ENCODE measurements at regions not wholly inside any gene's neighbourhood (a gene's known extent, or its start where the extent isn't known, plus 50 kb on each side); places are given as distances from the start of the nearest gene placed in this dataset.

DNA sequence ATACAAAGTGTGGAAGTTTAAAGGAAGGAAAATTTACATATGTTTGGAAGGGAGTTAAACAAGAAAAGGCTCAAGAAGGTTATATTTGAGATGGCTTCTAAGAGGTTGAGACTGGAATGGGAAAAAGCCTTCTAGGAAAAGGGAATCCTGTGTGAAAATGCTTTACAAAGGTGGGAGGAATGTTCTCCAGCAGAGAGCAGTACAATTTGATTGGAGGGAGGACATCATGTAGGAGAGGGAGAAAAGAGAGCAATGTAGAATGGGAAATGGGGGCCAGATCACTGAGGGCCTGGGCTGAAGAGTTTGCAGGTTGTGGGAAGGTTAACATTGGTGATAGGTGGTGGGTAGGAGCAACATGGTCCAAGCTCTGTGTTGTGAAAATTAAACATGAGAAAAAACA is 366.9 kb downstream of the XPNPEP1 start:
- H3K4me1 ChIP-seq (replicated peaks in 1 of 4; ENCODE audit: control insufficient read depth in 3 of 4, insufficient read depth in 4 of 4, low read length in 3 of 4): no peaks in the 10 kb centered on the region
- no peak overlapping the region for H3K4me3 ChIP-seq (ENCODE audit: extremely low read depth in 1 of 4, insufficient read depth in 2 of 4, low read depth in 3 of 4, low read length in 4 of 4)
- no peaks in the 10 kb centered on the region for H3K27me3 ChIP-seq (replicated peaks in 1 of 4; ENCODE audit: control insufficient read depth in 3 of 4, extremely low read depth in 1 of 4, insufficient read depth in 3 of 4, low read length in 3 of 4)
- H2BK120ac ChIP-seq (replicated peaks; ENCODE audit: low read depth, low read length): no peak overlapping the region
- H3K23me2 ChIP-seq (ENCODE audit: low read depth, low read length): no peaks in the 10 kb centered on the region
- no peak overlapping the region for H2BK20ac ChIP-seq (ENCODE audit: low read length)
- H3K4me2 ChIP-seq (ENCODE audit: insufficient read depth in 1 of 2, low read depth in 2 of 2, low read length in 2 of 2): no peak overlapping the region
- no peak for TF ChIP-seq EZH2 (IDR thresholded peaks at IDR 0.05; ENCODE audit: low read depth, low read length, severe bottlenecking)
- no peak for TF ChIP-seq POU5F1 (IDR thresholded peaks at IDR 0.05; ENCODE audit: low read depth, low read length)
- no peak overlapping the region for H3K23ac ChIP-seq (ENCODE audit: insufficient read length)
- H2AFZ ChIP-seq (ENCODE audit: low read length): no peak overlapping the region; the same call in 1 of the 2 replicates
- ChIA-PET POLR2A (ENCODE audit: partially characterized antibody) (no interaction called here), CTCF (ENCODE audit: partially characterized antibody) (interaction anchor here (0.8 to 1.0 kb wide), 3 partner anchors 81 to 211 kb away, joined by 3 read pairs; no protein-coding TSS in a partner anchor)
- H4K20me1 ChIP-seq (replicated peaks in 1 of 2; ENCODE audit: control insufficient read depth in 1 of 2, insufficient read depth in 2 of 2, low read length in 2 of 2): no peaks in the 10 kb centered on the region
- no peak overlapping the region for H4K91ac ChIP-seq (replicated peaks; ENCODE audit: insufficient read length, low read length)
- H2BK5ac ChIP-seq (ENCODE audit: low read depth, low read length): no peak overlapping the region
- no peak overlapping the region for H2BK15ac ChIP-seq (ENCODE audit: low read length)
- DNase-seq (ENCODE audit: low read depth in 1 of 2, low spot score in 2 of 2): no peak
- no peak overlapping the region for H3K9ac ChIP-seq (replicated peaks in 1 of 4; ENCODE audit: extremely low read depth in 1 of 4, low read depth in 3 of 4, low read length in 3 of 4)
- no peak overlapping the region for H2BK12ac ChIP-seq (ENCODE audit: low read depth, low read length)
- no peak overlapping the region for H3K27ac ChIP-seq (ENCODE audit: low read depth, low read length)
- H3K14ac ChIP-seq (ENCODE audit: insufficient read length): no peak overlapping the region
- no peak overlapping the region for H4K8ac ChIP-seq (ENCODE audit: extremely low read depth, insufficient read depth, low read length)
- no peak overlapping the region for H2AK5ac ChIP-seq (ENCODE audit: low read depth, low read length)
- H3K79me2 ChIP-seq (ENCODE audit: control insufficient read depth in 1 of 2, insufficient read depth in 2 of 2, low read length in 2 of 2): no peaks in the 10 kb centered on the region
- no peak overlapping the region for H4K5ac ChIP-seq (ENCODE audit: insufficient read length, low read depth, low read length)
- no peaks in the 10 kb centered on the region for H3K9me3 ChIP-seq (ENCODE audit: insufficient read depth in 2 of 2, low read depth in 1 of 2, low read length in 1 of 2)
- no peak overlapping the region for H3K4ac ChIP-seq (replicated peaks; ENCODE audit: insufficient read length, low read depth, low read length)
- FAIRE-seq: peak; percentile 50
- no peak overlapping the region for H3K56ac ChIP-seq (replicated peaks; ENCODE audit: insufficient read length, low read depth, low read length)
- no peaks in the 10 kb centered on the region for H3K79me1 ChIP-seq (ENCODE audit: low read depth, low read length)
- no peaks in the 10 kb centered on the region; a peak in 1 of 8 replicates for H3K36me3 ChIP-seq (ENCODE audit: control insufficient read depth in 2 of 4, insufficient read depth in 4 of 4, low read length in 3 of 4)
- H3K18ac ChIP-seq (ENCODE audit: extremely low read depth, low read length): no peak overlapping the region
